ENCODE measurements at regions not wholly inside any gene's neighbourhood (a gene's known extent, or its start where the extent isn't known, plus 50 kb on each side); places are given as distances from the start of the nearest gene placed in this dataset.

- Mint-ChIP-seq H3K4me1 (ENCODE audit: unreplicated experiment) (no peaks in the 10 kb centered on the region), H3K9me3 (ENCODE audit: unreplicated experiment) (no peaks in the 10 kb centered on the region), H3K36me3 (ENCODE audit: low read depth, unreplicated experiment) (no peaks in the 10 kb centered on the region), H3K27ac (ENCODE audit: unreplicated experiment) (no peak overlapping the region), H3K27me3 (ENCODE audit: unreplicated experiment) (no peaks in the 10 kb centered on the region), H3K4me3 (ENCODE audit: unreplicated experiment) (no peak overlapping the region)
- no peak for TF ChIP-seq CTCF (IDR thresholded peaks at IDR 0.05; ENCODE audit: unreplicated experiment)
- DNase-seq (ENCODE audit: low spot score): no peak
These were observed 132.8 kb downstream of the TUSC7 start for GRCh38 chr3:116842254-116842957.

GRCh38 chr3:116848248-116848829 is 138.8 kb downstream of the TUSC7 start:
- TF ChIP-seq CTCF (IDR thresholded peaks at IDR 0.05; ENCODE audit: unreplicated experiment): no peak
- H3K4me3 Mint-ChIP-seq (ENCODE audit: unreplicated experiment): no peak overlapping the region
- peaks cover under 1% of the 10 kb centered on the region for H3K27me3 Mint-ChIP-seq (ENCODE audit: unreplicated experiment)
- no peak for DNase-seq (ENCODE audit: low spot score)
- no peak overlapping the region for H3K27ac Mint-ChIP-seq (ENCODE audit: unreplicated experiment)
- H3K4me1 Mint-ChIP-seq (ENCODE audit: unreplicated experiment): peaks cover 4% of the 10 kb centered on the region
- H3K9me3 Mint-ChIP-seq (ENCODE audit: unreplicated experiment): no peaks in the 10 kb centered on the region
- H3K36me3 Mint-ChIP-seq (ENCODE audit: low read depth, unreplicated experiment): no peaks in the 10 kb centered on the region

- no peak for TF ChIP-seq CTCF (IDR thresholded peaks at IDR 0.05; ENCODE audit: unreplicated experiment)
- Mint-ChIP-seq H3K27ac (ENCODE audit: unreplicated experiment) (no peak overlapping the region), H3K9me3 (ENCODE audit: unreplicated experiment) (no peaks in the 10 kb centered on the region), H3K4me3 (ENCODE audit: unreplicated experiment) (no peak overlapping the region), H3K27me3 (ENCODE audit: unreplicated experiment) (peaks cover 1% of the 10 kb centered on the region), H3K4me1 (ENCODE audit: unreplicated experiment) (peaks cover 4% of the 10 kb centered on the region), H3K36me3 (ENCODE audit: low read depth, unreplicated experiment) (no peaks in the 10 kb centered on the region)
- DNase-seq (ENCODE audit: low spot score): no peak
These were observed 139.7 kb downstream of the TUSC7 start for GRCh38 chr3:116849261-116849688.

- DNase-seq (ENCODE audit: low spot score): no peak
- Mint-ChIP-seq H3K36me3 (ENCODE audit: low read depth, unreplicated experiment) (no peaks in the 10 kb centered on the region), H3K4me3 (ENCODE audit: unreplicated experiment) (no peak overlapping the region), H3K9me3 (ENCODE audit: unreplicated experiment) (no peaks in the 10 kb centered on the region), H3K4me1 (ENCODE audit: unreplicated experiment) (peaks cover 4% of the 10 kb centered on the region), H3K27me3 (ENCODE audit: unreplicated experiment) (peaks cover 1% of the 10 kb centered on the region), H3K27ac (ENCODE audit: unreplicated experiment) (no peak overlapping the region)
- no peak for TF ChIP-seq CTCF (IDR thresholded peaks at IDR 0.05; ENCODE audit: unreplicated experiment)
These were observed 143.2 kb downstream of the TUSC7 start for GRCh38 chr3:116852803-116853202.

GRCh38 chr3:116863270-116863770 is 153.7 kb downstream of the TUSC7 start:
- no peaks in the 10 kb centered on the region for H3K4me1 Mint-ChIP-seq (ENCODE audit: unreplicated experiment)
- H3K9me3 Mint-ChIP-seq (ENCODE audit: unreplicated experiment): no peaks in the 10 kb centered on the region
- DNase-seq (ENCODE audit: low spot score): no peak
- H3K27ac Mint-ChIP-seq (ENCODE audit: unreplicated experiment): no peak overlapping the region
- no peak for TF ChIP-seq CTCF (IDR thresholded peaks at IDR 0.05; ENCODE audit: unreplicated experiment)
- no peaks in the 10 kb centered on the region for H3K27me3 Mint-ChIP-seq (ENCODE audit: unreplicated experiment)
- H3K4me3 Mint-ChIP-seq (ENCODE audit: unreplicated experiment): no peak overlapping the region
- H3K36me3 Mint-ChIP-seq (ENCODE audit: low read depth, unreplicated experiment): no peaks in the 10 kb centered on the region
